ENCODE measurements at regions not wholly inside any gene's neighbourhood (a gene's known extent, or its start where the extent isn't known, plus 50 kb on each side); places are given as distances from the start of the nearest gene placed in this dataset.
A peak's percentile ranks its signal among the peaks of the same experiment; 100 is the strongest.
"Not testable (repeated sequence)": the region's sequence is repeated elsewhere in the genome, so short reads cannot be mapped to it uniquely, and the experiment has no call there.

DNA sequence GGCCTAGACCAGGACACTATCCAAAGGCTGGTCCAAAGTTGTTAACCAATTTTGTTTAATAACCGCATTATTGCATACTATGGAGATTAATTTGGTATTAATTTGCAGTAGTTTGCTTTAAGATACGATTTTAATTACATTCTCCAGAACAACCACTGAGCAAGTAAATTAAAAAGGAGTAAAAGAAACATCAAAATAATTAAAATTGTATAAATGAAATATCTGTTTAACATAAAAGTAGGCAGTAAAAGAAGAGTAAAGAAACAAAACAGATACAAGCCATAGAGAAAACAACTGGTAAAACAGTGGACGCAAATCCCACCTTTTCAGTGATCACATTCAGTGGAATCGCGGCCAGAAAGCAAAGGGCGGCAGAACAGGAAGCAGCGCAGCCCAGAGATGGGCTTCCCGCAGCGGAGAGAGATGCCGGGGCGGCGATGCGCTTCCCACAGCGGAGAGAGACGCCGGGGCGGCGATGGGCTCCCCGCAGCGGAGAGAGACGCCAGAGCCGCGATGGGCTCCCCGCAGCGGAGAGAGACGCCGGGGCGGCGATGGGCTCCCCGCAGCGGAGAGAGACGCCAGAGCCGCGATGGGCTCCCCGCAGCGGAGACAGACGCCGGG is 176.8 kb downstream of the RTP5 start:
- WGBS, 2 experiments (ENCODE audit: insufficient coverage in 1 of 2, insufficient read length in 1 of 2), result 11 to 12% methylated on average over 6 to 35 of the region's 38 CpGs
- no peaks in the 10 kb centered on the region for H3K36me3 ChIP-seq (ENCODE audit: control insufficient read depth, insufficient read depth, low read length)
- H3K9me3 Mint-ChIP-seq, result peaks cover 35% of the 10 kb centered on the region
- H3K9me3 ChIP-seq (ENCODE audit: control insufficient read depth, low read length), result peaks cover 7% of the 10 kb centered on the region
- no peak overlapping the region for H3K9ac ChIP-seq (ENCODE audit: extremely low read depth, low read length, poor library complexity, severe bottlenecking)
- no peak overlapping the region for H3K4me3 Mint-ChIP-seq
- TF ChIP-seq CTCF (conservative IDR thresholded peaks at IDR 0.05), result no peak
- DNase-seq, result peak; percentile 54
- H3K27ac Mint-ChIP-seq, result no peak overlapping the region
- H3K4me3 ChIP-seq (ENCODE audit: low read length), result peak overlapping the region; percentile 58
- peaks cover 8% of the 10 kb centered on the region for H3K36me3 Mint-ChIP-seq (ENCODE audit: low read depth)
- no peaks in the 10 kb centered on the region for H3K4me1 Mint-ChIP-seq
- H3K27me3 ChIP-seq (ENCODE audit: control insufficient read depth, insufficient read depth, low read length, poor library complexity, severe bottlenecking), result peaks cover 79% of the 10 kb centered on the region
- no peaks in the 10 kb centered on the region for H3K4me1 ChIP-seq (ENCODE audit: control insufficient read depth, insufficient read depth, low read length)
- H3K27me3 Mint-ChIP-seq (ENCODE audit: insufficient read depth), result peaks cover 88% of the 10 kb centered on the region
- H3K27ac ChIP-seq (ENCODE audit: low read depth, low read length), result no peak overlapping the region

- no peaks in the 10 kb centered on the region for H3K36me3 ChIP-seq (ENCODE audit: control insufficient read depth, insufficient read depth, low read length)
- H3K4me3 ChIP-seq (ENCODE audit: low read length), result no peak overlapping the region
- DNase-seq, result no peak
- WGBS, 2 experiments (ENCODE audit: insufficient coverage in 1 of 2, insufficient read length in 1 of 2), result 82% methylated on average over 12 of the region's 12 CpGs
- no peak for TF ChIP-seq CTCF (conservative IDR thresholded peaks at IDR 0.05)
- Mint-ChIP-seq H3K27me3 (ENCODE audit: insufficient read depth) (peaks cover 89% of the 10 kb centered on the region), H3K9me3 (peaks cover 30% of the 10 kb centered on the region), H3K4me1 (no peaks in the 10 kb centered on the region), H3K4me3 (no peak overlapping the region), H3K27ac (no peak overlapping the region), H3K36me3 (ENCODE audit: low read depth) (peaks cover 8% of the 10 kb centered on the region)
- H3K27ac ChIP-seq (ENCODE audit: low read depth, low read length), result no peak overlapping the region
- no peaks in the 10 kb centered on the region for H3K4me1 ChIP-seq (ENCODE audit: control insufficient read depth, insufficient read depth, low read length)
- H3K9ac ChIP-seq (ENCODE audit: extremely low read depth, low read length, poor library complexity, severe bottlenecking), result no peak overlapping the region
- peaks cover 88% of the 10 kb centered on the region for H3K27me3 ChIP-seq (ENCODE audit: control insufficient read depth, insufficient read depth, low read length, poor library complexity, severe bottlenecking)
- H3K9me3 ChIP-seq (ENCODE audit: control insufficient read depth, low read length), result peaks cover 7% of the 10 kb centered on the region
Observed at GRCh38 chr2:242047963-242048362, 178.4 kb downstream of the RTP5 start.

- H3K9me3 Mint-ChIP-seq, result peaks cover 30% of the 10 kb centered on the region
- no peaks in the 10 kb centered on the region for H3K4me1 ChIP-seq (ENCODE audit: control insufficient read depth, insufficient read depth, low read length)
- peaks cover 7% of the 10 kb centered on the region for H3K9me3 ChIP-seq (ENCODE audit: control insufficient read depth, low read length)
- no peaks in the 10 kb centered on the region for H3K4me1 Mint-ChIP-seq
- H3K27ac ChIP-seq (ENCODE audit: low read depth, low read length), result no peak overlapping the region
- DNase-seq, result no peak
- H3K27me3 Mint-ChIP-seq (ENCODE audit: insufficient read depth), result peaks cover 89% of the 10 kb centered on the region
- H3K9ac ChIP-seq (ENCODE audit: extremely low read depth, low read length, poor library complexity, severe bottlenecking), result no peak overlapping the region
- no peak overlapping the region for H3K27ac Mint-ChIP-seq
- peaks cover 8% of the 10 kb centered on the region for H3K36me3 Mint-ChIP-seq (ENCODE audit: low read depth)
- no peak overlapping the region for H3K4me3 Mint-ChIP-seq
- WGBS, 2 experiments (ENCODE audit: insufficient coverage in 1 of 2, insufficient read length in 1 of 2), result 80% methylated on average over 1 of the region's 2 CpGs; no CpG with 5 or more reads in 1 of the 2 experiments
- H3K4me3 ChIP-seq (ENCODE audit: low read length), result no peak overlapping the region
- TF ChIP-seq CTCF (conservative IDR thresholded peaks at IDR 0.05), result no peak
- H3K36me3 ChIP-seq (ENCODE audit: control insufficient read depth, insufficient read depth, low read length), result no peaks in the 10 kb centered on the region
- H3K27me3 ChIP-seq (ENCODE audit: control insufficient read depth, insufficient read depth, low read length, poor library complexity, severe bottlenecking), result peaks cover 88% of the 10 kb centered on the region
Observed at GRCh38 chr2:242048479-242048878, 178.9 kb downstream of the RTP5 start.

- H3K4me3 ChIP-seq (ENCODE audit: low read length); H3K4me3 Mint-ChIP-seq; H3K9ac ChIP-seq (ENCODE audit: extremely low read depth, low read length, poor library complexity, severe bottlenecking); H3K36me3 Mint-ChIP-seq (ENCODE audit: low read depth); H3K27ac ChIP-seq (ENCODE audit: low read depth, low read length); H3K4me1 Mint-ChIP-seq; H3K4me1 ChIP-seq (ENCODE audit: control insufficient read depth, insufficient read depth, low read length); H3K27ac Mint-ChIP-seq; H3K9me3 ChIP-seq (ENCODE audit: control insufficient read depth, low read length); DNase-seq; H3K36me3 ChIP-seq (ENCODE audit: control insufficient read depth, insufficient read depth, low read length): not testable (repeated sequence)
- H3K27me3 ChIP-seq (ENCODE audit: control insufficient read depth, insufficient read depth, low read length, poor library complexity, severe bottlenecking), result peaks cover 84% of the 10 kb centered on the region
- peaks cover 89% of the 10 kb centered on the region for H3K27me3 Mint-ChIP-seq (ENCODE audit: insufficient read depth)
- 92 to 94% methylated on average over 3 to 7 of the region's 7 CpGs for WGBS, 2 experiments (ENCODE audit: insufficient coverage in 1 of 2, insufficient read length in 1 of 2)
- peaks cover 30% of the 10 kb centered on the region for H3K9me3 Mint-ChIP-seq
Observed at GRCh38 chr2:242049492-242049891, 180.0 kb downstream of the RTP5 start.

Data from endodermal cell (in vitro differentiated cells).